B cell (primary cell): ENCODE measurements at regions not wholly inside any gene's neighbourhood (a gene's known extent, or its start where the extent isn't known, plus 50 kb on each side); places are given as distances from the start of the nearest gene placed in this dataset.

Experiments
- ATAC-seq: fragments of 200-7000 bp; cut with Tn5 transposase; one replicate; pipeline ENCODE4 v1.10.0; 2021; ENCODE audit warnings: low read depth, mild to moderate bottlenecking, moderate number of reproducible peaks, moderate library complexity
- CTCF ChIA-PET: fragments of 350-600 bp; sonication (Branson Sonifier 250); formaldehyde crosslinking; loops from one replicate; lab custom pipeline; 2021; ENCODE audit warnings: antibody characterized with exemption, inconsistent platforms; lab: Charles Lee
- POLR2A ChIA-PET: fragments of 350-600 bp; sonication (Branson Sonifier 250); formaldehyde crosslinking; loops from one replicate; lab custom pipeline; 2021; ENCODE audit warnings: antibody characterized with exemption; lab: Charles Lee
- DNase-seq: peaks from one replicate; pipeline ENCODE4 v3.0.0; 2013
- H2AFZ ChIP-seq: 2 replicates; pipeline ENCODE4 v1.6.1; 2012; ENCODE audit warnings: mild to moderate bottlenecking, low read depth, low read length; ENCODE audit not compliant: insufficient read depth, poor library complexity, severe bottlenecking
- H3K27ac ChIP-seq, 2 donors: 1 replicate in 1 of 2; 2 replicates in 1 of 2; pipeline ENCODE4 v1.5.1; 2012 to 2013; ENCODE audit warnings: low read length in 2 of 2, mild to moderate bottlenecking in 2 of 2, moderate library complexity in 1 of 2
- H3K27me3 ChIP-seq, 4 experiments: fragments of 200-600 bp in 1 of 4; sonication (generic) in 1 of 4; replicated peaks in 1 of 4; 1 replicate in 2 of 4; 2 replicates in 2 of 4; pipeline versions ENCODE4 v1.6.1 to v1.7.0; 2013 to 2016; ENCODE audit warnings: low read length in 3 of 4, mild to moderate bottlenecking in 2 of 4, mixed read lengths in 1 of 4, moderate library complexity in 1 of 4; ENCODE audit not compliant: insufficient read depth in 4 of 4, control insufficient read depth in 3 of 4; ENCODE audit errors: control extremely low read depth in 1 of 4
- H3K36me3 ChIP-seq, 2 experiments: replicated peaks in 1 of 2; 1 replicate in 1 of 2; 2 replicates in 1 of 2; pipeline versions ENCODE4 v1.6.1 to v1.7.1; 2013; ENCODE audit warnings: low read length in 1 of 2; ENCODE audit not compliant: insufficient read depth in 2 of 2, control insufficient read depth in 1 of 2; ENCODE audit errors: control extremely low read depth in 1 of 2, extremely low read depth in 1 of 2
- H3K4me1 ChIP-seq, 2 donors: fragments of 200-600 bp in 1 of 2; sonication (generic) in 1 of 2; 1 replicate in 1 of 2; 2 replicates in 1 of 2; pipeline versions ENCODE4 v1.5.1 to v1.6.1; 2013 to 2017; ENCODE audit warnings: low read length in 2 of 2; ENCODE audit not compliant: control insufficient read depth in 2 of 2, insufficient read depth in 2 of 2
- H3K4me2 ChIP-seq: replicated peaks from 2 replicates; pipeline ENCODE3; 2012; ENCODE audit warnings: mild to moderate bottlenecking, low read depth, low read length; ENCODE audit not compliant: poor library complexity, severe bottlenecking
- H3K4me3 ChIP-seq, 5 experiments: fragments of 200-600 bp in 1 of 5; sonication (generic) in 1 of 5; 1 replicate in 3 of 5; 2 replicates in 2 of 5; pipeline versions ENCODE4 v1.5.1 to v1.7.0; 2011 to 2016; ENCODE audit warnings: low read length in 4 of 5, mild to moderate bottlenecking in 4 of 5, low read depth in 2 of 5, control low read depth in 1 of 5, moderate library complexity in 1 of 5; ENCODE audit not compliant: insufficient read depth in 1 of 5; ENCODE audit errors: control extremely low read depth in 1 of 5, extremely low read depth in 1 of 5
- H3K79me2 ChIP-seq: fragments of 200-600 bp; sonication (generic); one replicate; pipeline ENCODE4 v1.6.0; 2016; ENCODE audit warnings: low read length; ENCODE audit not compliant: control insufficient read depth, insufficient read depth
- H3K9ac ChIP-seq: fragments of 200-600 bp; sonication (generic); 2 replicates; pipeline ENCODE4 v1.6.1; 2017; ENCODE audit warnings: mild to moderate bottlenecking, low read length, moderate library complexity
- H3K9me3 ChIP-seq, 3 donors: one replicate each; pipeline versions ENCODE4 v1.6.1 to v1.7.1; 2013; ENCODE audit warnings: low read length in 2 of 3; ENCODE audit not compliant: control insufficient read depth in 2 of 3, insufficient read depth in 1 of 3; ENCODE audit errors: control extremely low read depth in 1 of 3
- H4K20me1 ChIP-seq: 2 replicates; pipeline ENCODE4 v1.6.0; 2012; ENCODE audit warnings: mild to moderate bottlenecking, low read length; ENCODE audit not compliant: insufficient read depth, control insufficient read depth, poor library complexity, severe bottlenecking
- H3K27ac Mint-ChIP-seq: one replicate; pipeline ENCODE4 v1.8.0; 2021; ENCODE audit warnings: mixed read lengths
- H3K27me3 Mint-ChIP-seq: one replicate; pipeline ENCODE4 v1.8.0; 2021; ENCODE audit warnings: mixed read lengths
- H3K4me1 Mint-ChIP-seq: one replicate; pipeline ENCODE4 v1.8.0; 2021; ENCODE audit warnings: mixed read lengths
- H3K4me3 Mint-ChIP-seq: one replicate; pipeline ENCODE4 v1.8.0; 2021; ENCODE audit warnings: mixed read lengths
- H3K9me3 Mint-ChIP-seq: one replicate; pipeline ENCODE4 v1.8.0; 2022; ENCODE audit warnings: mixed read lengths; ENCODE audit not compliant: insufficient read depth
- CTCF ChIP-seq: fragments of 200-600 bp; IDR thresholded peaks from one replicate; pipeline ENCODE4 v1.8.0; 2022; ENCODE audit warnings: antibody characterized with exemption, mild to moderate bottlenecking
- EZH2 ChIP-seq: IDR thresholded peaks from 2 replicates; pipeline ENCODE4 v1.6.1; 2012; ENCODE audit warnings: borderline replicate concordance, low read depth, mild to moderate bottlenecking, moderate library complexity, low read length; ENCODE audit not compliant: insufficient read depth, poor library complexity, severe bottlenecking
- whole genome bisulfite sequencing: methylation state at CpG from one replicate; pipeline ENCODE4 v1.1.5; 2013; ENCODE audit warnings: missing lambda C conversion rate; ENCODE audit not compliant: insufficient coverage; 5-methylcytosine and 5-hydroxymethylcytosine counted together
- intact Hi-C: fragments of 100-400 bp; cut with micrococcal nuclease; formaldehyde crosslinking; loops from one replicate; pipeline ENCODE4 v1.10.0; 2022

GRCh38 chr21:17372200-17372599 is 140.6 kb upstream of the CXADR start:
- Mint-ChIP-seq H3K27ac (no peak overlapping the region), H3K4me1 (no peaks in the 10 kb centered on the region), H3K9me3 (no peaks in the 10 kb centered on the region), H3K27me3 (no peaks in the 10 kb centered on the region), H3K4me3 (no peak overlapping the region)
- no peak for ATAC-seq
- ChIA-PET CTCF (interaction anchor here (0.7 kb wide), 1 partner anchor 982 kb away, joined by 3 read pairs; no protein-coding TSS in a partner anchor), POLR2A (no interaction called here)
- no peak overlapping the region for H2AFZ ChIP-seq
- intact Hi-C loops = no loop called here
- H3K27me3 ChIP-seq = no peaks in the 10 kb centered on the region
- no peaks in the 10 kb centered on the region for H3K79me2 ChIP-seq
- no peaks in the 10 kb centered on the region for H4K20me1 ChIP-seq
- TF ChIP-seq EZH2 (no peak), CTCF (no peak)
- H3K27ac ChIP-seq = no peak overlapping the region
- no peak overlapping the region for H3K9ac ChIP-seq
- H3K4me2 ChIP-seq = no peak overlapping the region
- peaks cover 0 to 5% (median 0%) of the 10 kb centered on the region in 3 donors for H3K9me3 ChIP-seq
- no peaks in the 10 kb centered on the region for H3K36me3 ChIP-seq
- H3K4me3 ChIP-seq = no peak overlapping the region
- no peaks in the 10 kb centered on the region for H3K4me1 ChIP-seq
- WGBS = no CpG with 5 or more reads among the region's 2 CpGs
- DNase-seq = no peak

DNA sequence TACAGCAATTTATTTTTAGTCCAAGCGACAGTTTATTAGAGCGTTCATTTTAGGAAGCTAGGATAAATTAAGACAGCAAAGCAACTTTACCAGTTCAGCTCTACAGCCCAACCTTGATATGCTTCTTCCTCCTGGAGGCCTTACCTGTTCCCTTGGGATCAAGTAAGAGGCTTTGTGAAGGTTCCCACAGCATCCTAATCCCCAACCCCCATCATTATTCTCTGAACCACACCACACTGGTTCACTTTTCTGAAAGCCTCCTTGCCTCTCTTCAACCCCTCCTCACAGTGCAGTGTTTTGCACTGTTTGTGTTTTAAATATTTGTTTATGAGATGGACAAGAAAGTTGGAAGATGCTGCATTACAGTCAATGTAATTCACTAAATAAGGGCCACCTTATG is 126.3 kb upstream of the CXADR start:
- TF ChIP-seq EZH2 (no peak), CTCF (no peak)
- ATAC-seq (no peak), DNase-seq (no peak)
- intact Hi-C loops = loop anchor here (2.0 to 10.0 kb wide), 2 partner anchors 198 to 538 kb away; no protein-coding TSS in a partner anchor
- ChIA-PET CTCF (interaction anchor here (0.6 to 3.5 kb wide), 9 partner anchors 10 to 538 kb away, joined by 3 to 19 read pairs (median 5); no protein-coding TSS in a partner anchor), POLR2A (no interaction called here)
- no peaks in the 10 kb centered on the region for H4K20me1 ChIP-seq
- no peak overlapping the region for H3K4me3 Mint-ChIP-seq
- no peaks in the 10 kb centered on the region for H3K79me2 ChIP-seq
- H3K27ac ChIP-seq = no peak overlapping the region
- peaks cover 2% of the 10 kb centered on the region for H3K4me1 Mint-ChIP-seq
- no peaks in the 10 kb centered on the region for H3K4me1 ChIP-seq
- H3K27me3 ChIP-seq = no peaks in the 10 kb centered on the region
- no peaks in the 10 kb centered on the region for H3K9me3 ChIP-seq
- no peak overlapping the region for H3K9ac ChIP-seq
- H3K9me3 Mint-ChIP-seq = no peaks in the 10 kb centered on the region
- no CpG with 5 or more reads among the region's 2 CpGs for WGBS
- no peak overlapping the region for H2AFZ ChIP-seq
- H3K27ac Mint-ChIP-seq = no peak overlapping the region
- H3K36me3 ChIP-seq = no peaks in the 10 kb centered on the region
- no peak overlapping the region for H3K4me3 ChIP-seq
- H3K27me3 Mint-ChIP-seq = no peaks in the 10 kb centered on the region
- H3K4me2 ChIP-seq = no peak overlapping the region
